GM18858 (cell line): ENCODE measurements at regions not wholly inside any gene's neighbourhood (a gene's known extent, or its start where the extent isn't known, plus 50 kb on each side); places are given as distances from the start of the nearest gene placed in this dataset.

Source experiments
- ATAC-seq: cut with Tn5 transposase; IDR thresholded peaks from one replicate; pipeline ENCODE4 v1.9.1; 2021; ENCODE audit not compliant: unreplicated experiment

DNA sequence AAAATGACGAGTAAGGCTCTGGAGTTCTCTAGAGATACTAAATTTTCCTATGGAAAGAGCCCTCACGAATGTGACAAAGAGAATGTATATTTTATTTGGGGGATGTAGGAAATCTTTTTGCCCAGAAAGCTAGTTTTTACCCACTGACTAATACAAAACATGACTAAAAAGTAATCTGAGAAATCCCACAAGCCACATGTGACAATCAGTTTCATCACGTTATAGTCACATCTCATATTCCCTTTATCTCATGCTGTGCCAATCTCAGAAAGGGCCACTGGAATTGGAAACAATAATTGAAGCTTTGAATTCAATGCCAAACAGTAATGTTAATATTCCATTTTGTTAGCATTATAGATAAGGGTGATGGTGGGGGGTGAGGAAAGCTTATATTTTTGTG, 509.0 kb upstream of the GOLIM4 start:
- no peak for ATAC-seq

DNA sequence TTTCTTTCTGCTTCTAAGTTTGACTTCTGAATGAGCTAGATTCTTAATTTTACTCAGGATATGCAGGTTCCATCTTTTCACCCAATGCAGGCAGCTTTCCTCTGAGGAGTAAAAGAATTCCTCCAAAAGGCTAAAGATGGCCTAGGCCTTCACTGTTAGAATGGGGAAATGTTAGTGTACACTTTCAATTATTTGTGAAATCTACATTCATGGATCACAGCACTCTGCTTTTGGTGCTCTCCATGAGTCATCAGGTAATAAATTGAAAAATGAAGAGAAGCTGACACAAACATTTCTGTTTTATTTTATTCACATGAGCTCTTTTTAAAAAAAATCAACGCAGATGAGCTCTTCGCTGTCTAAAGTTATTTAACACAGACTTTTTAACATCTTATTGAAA, 502.5 kb upstream of the GOLIM4 start:
- no peak for ATAC-seq

- no peak for ATAC-seq
These were observed 500.6 kb upstream of the GOLIM4 start for GRCh38 chr3:168596175-168596823.

GRCh38 chr3:168591587-168591986, 495.9 kb upstream of the GOLIM4 start:
- no peak for ATAC-seq

DNA sequence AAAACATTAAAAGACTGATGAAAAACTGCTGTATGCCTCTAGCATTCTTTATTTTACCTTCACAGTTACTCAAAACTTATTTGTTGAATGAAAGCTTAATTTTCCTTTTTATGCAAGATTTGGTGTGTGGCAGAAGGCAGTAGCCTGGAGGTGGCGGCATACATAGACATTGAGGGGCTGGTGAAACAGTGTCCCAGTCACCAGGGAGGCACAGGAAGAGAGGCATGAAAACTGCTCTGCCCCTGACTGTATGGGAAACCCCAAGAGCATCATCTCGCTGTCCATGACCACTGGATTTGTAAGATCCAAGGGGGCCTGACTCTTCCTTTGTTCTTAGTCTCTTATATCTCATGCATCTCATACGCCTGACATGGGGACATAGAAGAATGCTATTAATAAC, 493.7 kb upstream of the GOLIM4 start:
- ATAC-seq: no peak

- ATAC-seq: no peak
These were observed 489.8 kb upstream of the GOLIM4 start for GRCh38 chr3:168585544-168585943.

DNA sequence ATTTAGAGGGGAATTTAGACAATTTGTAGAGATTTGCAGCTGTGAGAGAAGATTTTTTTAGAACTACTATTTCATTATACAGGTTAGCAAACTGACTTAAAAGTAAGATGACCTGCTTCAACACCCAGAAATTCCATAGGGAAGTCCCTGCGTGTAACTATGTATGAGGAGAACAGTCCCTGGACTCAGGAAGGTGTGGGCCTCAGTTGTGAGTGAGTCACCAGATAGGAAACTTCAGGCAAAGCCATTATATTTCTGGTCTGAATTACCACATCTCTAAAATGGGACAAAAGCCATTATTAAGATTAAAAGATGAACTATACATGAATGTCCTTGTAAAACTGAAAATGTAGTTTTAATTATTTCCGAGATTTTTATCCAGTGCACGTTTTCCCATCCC, 488.3 kb upstream of the GOLIM4 start:
- ATAC-seq: no peak

DNA sequence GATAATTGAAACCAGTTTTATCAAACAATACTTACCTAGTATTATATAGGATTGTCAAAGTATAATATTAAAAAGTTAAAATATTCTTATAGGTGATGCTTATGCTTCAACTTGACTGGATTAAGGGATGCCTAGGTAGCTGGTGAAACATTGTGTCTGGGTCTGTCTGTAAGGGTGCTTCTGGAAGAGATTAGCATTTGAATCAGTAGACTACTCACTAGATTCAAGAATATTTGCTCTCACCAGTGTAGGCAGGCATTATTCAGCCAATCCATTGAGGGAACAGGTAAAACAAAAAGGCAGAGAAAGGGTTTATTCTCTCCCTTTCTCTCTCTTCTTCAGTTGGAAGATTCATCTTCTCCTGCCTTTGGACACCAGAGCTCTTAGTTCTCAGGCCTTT, 486.8 kb upstream of the GOLIM4 start:
- ATAC-seq: no peak

- ATAC-seq: no peak
These were observed 486.1 kb upstream of the GOLIM4 start for GRCh38 chr3:168581771-168582225.

DNA sequence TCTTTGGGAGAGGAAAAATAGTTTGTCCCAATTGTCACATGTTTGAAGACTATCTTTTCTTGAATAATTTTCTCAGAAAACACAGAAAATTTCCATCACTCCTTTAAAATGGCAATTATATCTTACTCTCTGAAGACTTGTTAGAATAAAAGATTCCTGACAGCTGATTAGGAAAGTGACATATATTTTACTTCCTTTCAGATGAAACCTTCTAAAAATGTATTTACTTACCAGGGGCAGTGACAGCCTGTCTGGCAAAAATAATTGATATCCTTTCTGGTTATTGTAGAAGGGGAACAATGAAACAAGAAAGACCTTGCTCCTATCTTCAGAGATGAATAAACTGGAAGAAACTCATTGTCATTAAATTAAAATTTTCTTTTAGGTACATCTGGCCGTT, 483.3 kb upstream of the GOLIM4 start:
- no peak for ATAC-seq

- ATAC-seq: no peak
These were observed 480.0 kb upstream of the GOLIM4 start for GRCh38 chr3:168575750-168576149.

- ATAC-seq: no peak
These were observed 478.9 kb upstream of the GOLIM4 start for GRCh38 chr3:168574455-168575158.

- no peak for ATAC-seq
These were observed 474.9 kb upstream of the GOLIM4 start for GRCh38 chr3:168570404-168571155.

- no peak for ATAC-seq
These were observed 463.1 kb upstream of the GOLIM4 start for GRCh38 chr3:168558728-168559411.

- ATAC-seq: no peak
These were observed 456.5 kb upstream of the GOLIM4 start for GRCh38 chr3:168552251-168552650.

- no peak for ATAC-seq
These were observed 453.0 kb upstream of the GOLIM4 start for GRCh38 chr3:168548719-168549118.

- no peak for ATAC-seq
These were observed 451.0 kb upstream of the GOLIM4 start for GRCh38 chr3:168546707-168547106.

DNA sequence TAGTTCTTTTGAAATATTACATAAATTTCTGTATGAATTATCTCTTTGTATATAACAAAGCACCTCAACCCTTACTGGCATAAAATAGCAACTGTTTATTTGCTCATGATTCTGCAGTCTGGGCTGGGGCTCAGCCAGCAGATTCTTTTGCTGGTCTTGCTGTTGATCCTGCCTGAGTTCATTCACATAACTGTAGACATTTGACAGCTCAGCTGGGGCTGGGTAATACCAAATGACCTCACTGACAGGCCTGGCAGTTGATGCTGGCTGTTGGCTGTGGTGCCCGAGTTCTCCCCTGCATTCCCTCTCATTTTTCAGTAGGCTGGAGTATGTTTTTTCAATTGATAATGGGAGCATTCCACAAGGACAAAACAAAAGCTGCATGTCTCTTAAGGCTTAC, 449.9 kb upstream of the GOLIM4 start:
- no peak for ATAC-seq

- ATAC-seq: no peak
These were observed 448.6 kb upstream of the GOLIM4 start for GRCh38 chr3:168544097-168544957.

GRCh38 chr3:168540726-168541125, 445.0 kb upstream of the GOLIM4 start:
- ATAC-seq: no peak

DNA sequence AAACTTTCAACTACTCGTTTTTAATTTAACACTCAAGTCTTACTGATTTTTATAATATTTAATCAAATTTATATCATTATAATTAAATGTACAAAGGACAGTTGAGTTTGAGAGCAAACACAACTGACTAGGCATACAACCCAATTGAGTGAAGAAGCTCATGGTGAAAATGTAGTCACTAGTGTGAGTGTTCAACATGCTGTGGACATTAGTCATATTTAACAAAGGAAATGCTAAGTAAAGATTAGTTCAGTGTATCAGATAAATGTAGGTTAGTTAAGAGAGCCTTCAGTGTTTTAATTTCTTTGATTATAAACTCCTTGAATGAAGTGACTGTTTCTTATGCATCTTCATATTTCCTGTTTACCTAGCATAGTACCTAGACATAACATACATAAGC, 444.2 kb upstream of the GOLIM4 start:
- ATAC-seq: no peak
